CD4-positive, alpha-beta T cell (primary cell): ENCODE measurements at regions not wholly inside any gene's neighbourhood (a gene's known extent, or its start where the extent isn't known, plus 50 kb on each side); places are given as distances from the start of the nearest gene placed in this dataset.

Experiments
- ATAC-seq: fragments of 200-7000 bp; cut with Tn5 transposase; one replicate; pipeline ENCODE4 v1.10.0; 2022; ENCODE audit warnings: mild to moderate bottlenecking; ENCODE audit not compliant: poor library complexity
- CTCF ChIA-PET: fragments of 350-600 bp; sonication (Branson Sonifier 250); formaldehyde crosslinking; loops from one replicate; lab custom pipeline; 2021; ENCODE audit warnings: antibody characterized with exemption, inconsistent platforms; lab: Charles Lee
- POLR2A ChIA-PET: fragments of 350-600 bp; sonication (Branson Sonifier 250); formaldehyde crosslinking; loops from one replicate; lab custom pipeline; 2021; ENCODE audit warnings: antibody characterized with exemption, inconsistent platforms; lab: Charles Lee
- DNase-seq, 14 experiments: peaks; one replicate each; pipeline ENCODE4 v3.0.0-alpha.2; 2013 to 2020; ENCODE audit warnings: mixed read lengths in 2 of 14
- H3K27ac ChIP-seq, 2 donors: one replicate each; pipeline versions ENCODE4 v1.5.1 to v1.7.0; 2013; ENCODE audit warnings: low read length in 2 of 2, low read depth in 1 of 2, mild to moderate bottlenecking in 1 of 2
- H3K27me3 ChIP-seq, 2 experiments: 1 replicate in 1 of 2; 2 replicates in 1 of 2; pipeline versions ENCODE4 v1.6.1 to v1.7.0; 2013; ENCODE audit warnings: low read length in 2 of 2, control low read depth in 1 of 2, mild to moderate bottlenecking in 1 of 2, moderate library complexity in 1 of 2; ENCODE audit not compliant: insufficient read depth in 2 of 2, control insufficient read depth in 1 of 2
- H3K36me3 ChIP-seq: one replicate; pipeline ENCODE4 v1.6.1; 2013; ENCODE audit warnings: low read length, control low read depth; ENCODE audit not compliant: insufficient read depth
- H3K4me1 ChIP-seq: one replicate; pipeline ENCODE4 v1.6.1; 2013; ENCODE audit warnings: low read length, control low read depth; ENCODE audit not compliant: insufficient read depth
- H3K4me3 ChIP-seq: one replicate; pipeline ENCODE4 v1.5.1; 2013; ENCODE audit warnings: mild to moderate bottlenecking, low read length, moderate library complexity
- H3K9me3 ChIP-seq, 2 experiments: 1 replicate in 1 of 2; 2 replicates in 1 of 2; pipeline versions ENCODE4 v1.6.1 to v1.7.0; 2013; ENCODE audit warnings: low read length in 2 of 2, mild to moderate bottlenecking in 2 of 2, control low read depth in 1 of 2, moderate library complexity in 1 of 2; ENCODE audit not compliant: control insufficient read depth in 1 of 2, insufficient read depth in 1 of 2
- H3K27ac Mint-ChIP-seq: one replicate; pipeline ENCODE4 v1.8.0; 2020; ENCODE audit warnings: mixed read lengths
- H3K27me3 Mint-ChIP-seq: one replicate; pipeline ENCODE4 v1.8.0; 2021; ENCODE audit warnings: mixed read lengths
- H3K36me3 Mint-ChIP-seq: one replicate; pipeline ENCODE4 v1.8.0; 2021; ENCODE audit warnings: low read depth, mixed read lengths
- H3K4me1 Mint-ChIP-seq: one replicate; pipeline ENCODE4 v1.8.0; 2021; ENCODE audit warnings: low read depth, mixed read lengths
- H3K4me3 Mint-ChIP-seq: one replicate; pipeline ENCODE4 v1.8.0; 2020; ENCODE audit warnings: mild to moderate bottlenecking, mixed read lengths
- H3K9me3 Mint-ChIP-seq: one replicate; pipeline ENCODE4 v1.8.0; 2020; ENCODE audit warnings: mixed read lengths
- intact Hi-C, 2 experiments: fragments of 100-400 bp; cut with DNase I in 1 of 2; cut with micrococcal nuclease in 1 of 2; formaldehyde crosslinking; loops; one replicate each; pipeline versions ENCODE4 v1.15.1 to v1.9.0; 2023 to 2025; cut with DNase I, micrococcal nuclease
- TF ChIP-seq, protein P1 (sequence below): fragments of 200-600 bp; IDR thresholded peaks from one replicate; pipeline ENCODE4 v1.8.0; 2022; ENCODE audit warnings: antibody characterized with exemption, mild to moderate bottlenecking

DNA sequence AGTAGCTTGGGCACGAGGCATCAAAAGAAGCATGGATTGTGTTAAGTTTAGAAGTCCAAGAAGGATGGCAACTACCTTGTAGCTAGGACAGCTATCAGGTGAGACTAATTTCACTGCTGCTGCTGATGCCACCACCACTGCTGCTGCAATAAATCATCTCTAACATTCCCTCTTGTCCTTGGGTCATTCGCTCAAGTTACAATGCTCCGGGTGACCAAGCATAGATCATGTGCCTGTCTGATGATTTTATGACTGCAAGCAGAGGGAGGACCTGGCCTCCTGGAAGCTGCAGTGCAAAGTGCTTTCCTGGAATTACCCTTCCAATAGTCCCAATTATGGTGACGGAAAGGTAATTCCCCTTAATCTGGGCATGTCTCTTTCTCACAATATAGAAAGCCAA is 334.4 kb downstream of the PRELID2 start:
- H3K4me1 ChIP-seq, result no peaks in the 10 kb centered on the region
- Mint-ChIP-seq H3K27ac (no peak overlapping the region), H3K4me1 (no peaks in the 10 kb centered on the region), H3K36me3 (no peaks in the 10 kb centered on the region), H3K27me3 (no peaks in the 10 kb centered on the region), H3K4me3 (no peak overlapping the region), H3K9me3 (peaks cover 8% of the 10 kb centered on the region)
- CTCF ChIA-PET, result no interaction called here
- ATAC-seq (no peak), DNase-seq (no peak)
- peaks cover 3 to 4% of the 10 kb centered on the region in 2 experiments for H3K9me3 ChIP-seq
- H3K36me3 ChIP-seq, result no peaks in the 10 kb centered on the region
- H3K27ac ChIP-seq, result no peak overlapping the region
- POLR2A ChIA-PET, result no interaction called here
- H3K4me3 ChIP-seq, result no peak overlapping the region
- H3K27me3 ChIP-seq, result no peaks in the 10 kb centered on the region
- intact Hi-C loops, result loop anchor here in 1 of 2 experiments (1.0 kb wide), 1 partner anchor 18 kb away; no protein-coding TSS in a partner anchor
- TF ChIP-seq, protein P1, sequence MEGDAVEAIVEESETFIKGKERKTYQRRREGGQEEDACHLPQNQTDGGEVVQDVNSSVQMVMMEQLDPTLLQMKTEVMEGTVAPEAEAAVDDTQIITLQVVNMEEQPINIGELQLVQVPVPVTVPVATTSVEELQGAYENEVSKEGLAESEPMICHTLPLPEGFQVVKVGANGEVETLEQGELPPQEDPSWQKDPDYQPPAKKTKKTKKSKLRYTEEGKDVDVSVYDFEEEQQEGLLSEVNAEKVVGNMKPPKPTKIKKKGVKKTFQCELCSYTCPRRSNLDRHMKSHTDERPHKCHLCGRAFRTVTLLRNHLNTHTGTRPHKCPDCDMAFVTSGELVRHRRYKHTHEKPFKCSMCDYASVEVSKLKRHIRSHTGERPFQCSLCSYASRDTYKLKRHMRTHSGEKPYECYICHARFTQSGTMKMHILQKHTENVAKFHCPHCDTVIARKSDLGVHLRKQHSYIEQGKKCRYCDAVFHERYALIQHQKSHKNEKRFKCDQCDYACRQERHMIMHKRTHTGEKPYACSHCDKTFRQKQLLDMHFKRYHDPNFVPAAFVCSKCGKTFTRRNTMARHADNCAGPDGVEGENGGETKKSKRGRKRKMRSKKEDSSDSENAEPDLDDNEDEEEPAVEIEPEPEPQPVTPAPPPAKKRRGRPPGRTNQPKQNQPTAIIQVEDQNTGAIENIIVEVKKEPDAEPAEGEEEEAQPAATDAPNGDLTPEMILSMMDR, result no peak

DNA sequence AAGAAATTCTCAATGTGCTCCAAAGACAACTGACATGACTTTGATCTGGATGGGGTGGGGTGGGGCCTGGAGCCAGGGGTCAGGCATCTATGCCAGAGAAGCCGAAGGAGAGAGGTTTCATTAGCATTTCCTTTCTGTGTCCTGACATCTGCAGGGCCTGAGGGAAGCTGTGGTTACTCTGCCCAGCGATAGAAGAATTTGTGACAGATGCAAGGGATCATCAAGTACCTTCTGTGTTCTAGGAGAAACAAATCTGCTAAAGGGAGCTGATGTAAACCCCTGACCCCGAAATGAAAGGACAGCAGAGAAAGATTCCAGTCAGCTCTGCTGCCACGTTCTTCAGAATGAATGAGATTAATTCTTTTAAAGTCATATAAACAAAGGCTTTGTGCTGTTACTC is 335.7 kb downstream of the PRELID2 start:
- ChIA-PET CTCF (no interaction called here), POLR2A (no interaction called here)
- H3K27ac Mint-ChIP-seq, result no peak overlapping the region
- DNase-seq (no peak), ATAC-seq (no peak)
- TF ChIP-seq, protein P1, result no peak
- no peaks in the 10 kb centered on the region for H3K27me3 Mint-ChIP-seq
- H3K36me3 Mint-ChIP-seq, result no peaks in the 10 kb centered on the region
- peaks cover 10% of the 10 kb centered on the region for H3K9me3 Mint-ChIP-seq
- no peaks in the 10 kb centered on the region for H3K27me3 ChIP-seq
- no peaks in the 10 kb centered on the region for H3K4me1 ChIP-seq
- no peak overlapping the region for H3K4me3 Mint-ChIP-seq
- no peak overlapping the region for H3K27ac ChIP-seq
- H3K9me3 ChIP-seq, result peaks cover 3 to 4% of the 10 kb centered on the region in 2 experiments
- H3K36me3 ChIP-seq, result no peaks in the 10 kb centered on the region
- no peaks in the 10 kb centered on the region for H3K4me1 Mint-ChIP-seq
- intact Hi-C loops, result no loop called here
- no peak overlapping the region for H3K4me3 ChIP-seq

DNA sequence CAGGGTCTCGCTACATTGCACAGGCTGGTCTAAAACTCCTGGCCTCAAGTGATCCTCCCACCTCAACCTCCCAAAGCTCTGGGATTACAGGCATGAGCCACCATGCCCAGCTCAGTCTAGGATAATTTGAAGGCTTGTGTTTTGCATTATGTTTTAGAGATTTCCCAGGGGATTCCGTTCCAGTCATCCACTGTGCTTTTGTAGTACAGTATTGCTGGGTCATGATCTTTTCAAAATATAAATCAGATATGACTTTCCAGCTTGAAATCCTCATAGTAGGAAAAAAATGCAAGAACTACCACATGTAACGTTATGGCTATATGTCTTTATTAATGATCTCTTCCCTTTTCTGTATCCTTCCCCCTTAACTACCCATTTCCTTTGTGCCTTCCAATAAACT is 338.1 kb downstream of the PRELID2 start:
- no peak overlapping the region for H3K27ac Mint-ChIP-seq
- POLR2A ChIA-PET, result no interaction called here

More for the DNA sequence above, 338.1 kb downstream of the PRELID2 start:
- Mint-ChIP-seq H3K4me1 (no peaks in the 10 kb centered on the region), H3K9me3 (peaks cover 12% of the 10 kb centered on the region), H3K27me3 (no peaks in the 10 kb centered on the region), H3K4me3 (no peak overlapping the region), H3K36me3 (no peaks in the 10 kb centered on the region)
- DNase-seq, result no peak
- no peak overlapping the region for H3K27ac ChIP-seq
- TF ChIP-seq, protein P1, result no peak
- intact Hi-C loops, result no loop called here
- no peak for ATAC-seq
- H3K36me3 ChIP-seq, result no peaks in the 10 kb centered on the region
- H3K9me3 ChIP-seq, result peaks cover 3 to 4% of the 10 kb centered on the region in 2 experiments
- CTCF ChIA-PET, result no interaction called here
- H3K4me1 ChIP-seq, result no peaks in the 10 kb centered on the region
- H3K27me3 ChIP-seq, result no peaks in the 10 kb centered on the region
- no peak overlapping the region for H3K4me3 ChIP-seq
